ENCODE measurements at regions not wholly inside any gene's neighbourhood (a gene's known extent, or its start where the extent isn't known, plus 50 kb on each side); places are given as distances from the start of the nearest gene placed in this dataset.

- BruUV-seq (replicated peaks), result no TSS peak
- DNase-seq (ENCODE audit: low read depth, low spot score), result no peak
- Histone ChIP-seq H3K79me2 (ENCODE audit: control insufficient read depth, insufficient read depth, low read length) (no peaks in the 10 kb centered on the region), H3K27ac (ENCODE audit: insufficient read depth, low read depth, low read length) (no peak overlapping the region), H3K9me1 (replicated peaks; ENCODE audit: control insufficient read depth, extremely low read depth, insufficient read depth, low read length) (no peaks in the 10 kb centered on the region), H3K4me2 (ENCODE audit: insufficient read depth, low read length) (no peak overlapping the region), H3K36me3 (ENCODE audit: control insufficient read depth in 2 of 2, extremely low read depth in 1 of 2, insufficient read depth in 2 of 2, low read length in 2 of 2) (no peaks in the 10 kb centered on the region), H3K27me3 (ENCODE audit: control insufficient read depth in 2 of 2, insufficient read depth in 2 of 2, low read length in 2 of 2) (peaks cover 14 to 19% of the 10 kb centered on the region in 2 experiments), H3K4me3 (replicated peaks in 1 of 3; ENCODE audit: insufficient read depth in 1 of 3, low read depth in 1 of 3, low read length in 3 of 3) (no peak overlapping the region), H3K4me1 (ENCODE audit: control insufficient read depth, extremely low read depth, insufficient read depth, low read length) (no peaks in the 10 kb centered on the region), H3K9ac (replicated peaks; ENCODE audit: extremely low read depth, insufficient read depth, low read length) (no peak overlapping the region), H3K9me3 (replicated peaks; ENCODE audit: control insufficient read depth, insufficient read depth, low read length) (no peaks in the 10 kb centered on the region), H4K20me1 (replicated peaks; ENCODE audit: control insufficient read depth, extremely low read depth, insufficient read depth, low read length) (no peaks in the 10 kb centered on the region), H2AFZ (ENCODE audit: low read depth, low read length) (no peak overlapping the region)
- intact Hi-C loops (cut with micrococcal nuclease) (no loop called here), dilution Hi-C loops (cut with MboI; ENCODE audit: extremely low pct_ligation_motif_present, low sequenced_read_pairs) (loop anchor here (25.0 kb wide), 1 partner anchor 212 kb away; no protein-coding TSS in a partner anchor)
- POLR2A ChIA-PET, result no interaction called here
- TF ChIP-seq FOS (IDR thresholded peaks at IDR 0.05; ENCODE audit: borderline replicate concordance, insufficient read depth, low read length), result no peak
- TF ChIP-seq POLR2A (IDR thresholded peaks at IDR 0.05; ENCODE audit: low read depth, low read length), result no peak
- TF ChIP-seq, protein P1, sequence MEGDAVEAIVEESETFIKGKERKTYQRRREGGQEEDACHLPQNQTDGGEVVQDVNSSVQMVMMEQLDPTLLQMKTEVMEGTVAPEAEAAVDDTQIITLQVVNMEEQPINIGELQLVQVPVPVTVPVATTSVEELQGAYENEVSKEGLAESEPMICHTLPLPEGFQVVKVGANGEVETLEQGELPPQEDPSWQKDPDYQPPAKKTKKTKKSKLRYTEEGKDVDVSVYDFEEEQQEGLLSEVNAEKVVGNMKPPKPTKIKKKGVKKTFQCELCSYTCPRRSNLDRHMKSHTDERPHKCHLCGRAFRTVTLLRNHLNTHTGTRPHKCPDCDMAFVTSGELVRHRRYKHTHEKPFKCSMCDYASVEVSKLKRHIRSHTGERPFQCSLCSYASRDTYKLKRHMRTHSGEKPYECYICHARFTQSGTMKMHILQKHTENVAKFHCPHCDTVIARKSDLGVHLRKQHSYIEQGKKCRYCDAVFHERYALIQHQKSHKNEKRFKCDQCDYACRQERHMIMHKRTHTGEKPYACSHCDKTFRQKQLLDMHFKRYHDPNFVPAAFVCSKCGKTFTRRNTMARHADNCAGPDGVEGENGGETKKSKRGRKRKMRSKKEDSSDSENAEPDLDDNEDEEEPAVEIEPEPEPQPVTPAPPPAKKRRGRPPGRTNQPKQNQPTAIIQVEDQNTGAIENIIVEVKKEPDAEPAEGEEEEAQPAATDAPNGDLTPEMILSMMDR (IDR thresholded peaks at IDR 0.05; ENCODE audit: extremely low read depth in 1 of 2, insufficient read depth in 1 of 2, low read depth in 1 of 2, low read length in 2 of 2), result no peak
- no peak for TF ChIP-seq MAX (IDR thresholded peaks at IDR 0.05; ENCODE audit: insufficient read depth, insufficient read length)
- TF ChIP-seq POLR2AphosphoS5 (IDR thresholded peaks at IDR 0.05; ENCODE audit: insufficient read depth, low read depth, low read length), result no peak
- no peak for TF ChIP-seq EZH2 (IDR thresholded peaks at IDR 0.05; ENCODE audit: borderline replicate concordance, low read depth, low read length, severe bottlenecking)
- no peak for TF ChIP-seq GATA2 (IDR thresholded peaks at IDR 0.05; ENCODE audit: insufficient read depth, insufficient read length, low read depth, low read length)
- no peak for TF ChIP-seq MYC (IDR thresholded peaks at IDR 0.05; ENCODE audit: low read depth, low read length)
- no peak for TF ChIP-seq JUN (IDR thresholded peaks at IDR 0.05; ENCODE audit: borderline replicate concordance, insufficient read depth, insufficient read length, low read depth)
- no peak for FAIRE-seq
- CTCF ChIA-PET, result no interaction called here
Observed at GRCh38 chr11:13174090-13174489, 103.5 kb upstream of the BMAL1 start.

All from endothelial cell of umbilical vein (primary cell).